SK-N-SH treated with all-trans-retinoic acid at 6 μM for 48 hours (cell line): ENCODE measurements at regions not wholly inside any gene's neighbourhood (a gene's known extent, or its start where the extent isn't known, plus 50 kb on each side); places are given as distances from the start of the nearest gene placed in this dataset.

Experiments used
- ATAC-seq: fragments of 200-7000 bp; cut with Tn5 transposase; 3 replicates; pipeline ENCODE4 v1.9.1; 2020; ENCODE audit warnings: mild to moderate bottlenecking, moderate library complexity
- ARNTL ChIP-seq: fragments of 450-650 bp; formaldehyde crosslinking; IDR thresholded peaks from 2 replicates; pipeline ENCODE4 v1.5.0; 2020; ENCODE audit warnings: low read depth, mild to moderate bottlenecking, moderate library complexity, borderline replicate concordance
- BACH2 ChIP-seq: fragments of 250-450 bp; sonication (Bioruptor Pico); IDR thresholded peaks from 2 replicates; pipeline ENCODE4 v1.9.0; 2021; ENCODE audit warnings: mild to moderate bottlenecking, borderline replicate concordance
- CSDC2 ChIP-seq: fragments of 250-450 bp; sonication (Bioruptor Pico); IDR thresholded peaks from 2 replicates; pipeline ENCODE4 v1.5.0; 2020; ENCODE audit warnings: mild to moderate bottlenecking, moderate library complexity
- ESRRG ChIP-seq: fragments of 250-450 bp; sonication (Bioruptor Pico); IDR thresholded peaks from 2 replicates; pipeline ENCODE4 v1.6.1; 2021; ENCODE audit warnings: mild to moderate bottlenecking
- GLIS3 ChIP-seq: fragments of 250-450 bp; sonication (Bioruptor Pico); IDR thresholded peaks from 2 replicates; pipeline ENCODE4 v1.5.0; 2020; ENCODE audit warnings: mild to moderate bottlenecking, moderate library complexity
- ISL1 ChIP-seq: fragments of 250-450 bp; sonication (Bioruptor Pico); IDR thresholded peaks from 2 replicates; pipeline ENCODE4 v2.1.2; 2022; ENCODE audit warnings: mild to moderate bottlenecking, moderate library complexity
- OSR1 ChIP-seq: fragments of 250-450 bp; sonication (Bioruptor Pico); IDR thresholded peaks from 2 replicates; pipeline ENCODE4 v1.8.0; 2022; ENCODE audit warnings: moderate library complexity, mild to moderate bottlenecking, inconsistent platforms
- PPARA ChIP-seq: fragments of 250-450 bp; sonication (Bioruptor Pico); IDR thresholded peaks from 2 replicates; pipeline ENCODE4 v1.5.0; 2020; ENCODE audit warnings: mild to moderate bottlenecking, borderline replicate concordance
- RARB ChIP-seq: fragments of 250-450 bp; sonication (Bioruptor Pico); IDR thresholded peaks from 2 replicates; pipeline ENCODE4 v1.8.0; 2021; ENCODE audit warnings: mild to moderate bottlenecking, moderate library complexity
- SNAI2 ChIP-seq: fragments of 250-450 bp; sonication (Bioruptor Pico); IDR thresholded peaks from 2 replicates; pipeline ENCODE4 v1.5.0; 2020; ENCODE audit warnings: mild to moderate bottlenecking, moderate library complexity
- TCF4 ChIP-seq: fragments of 250-450 bp; sonication (Bioruptor Pico); IDR thresholded peaks from 2 replicates; pipeline ENCODE4 v1.8.0; 2021; ENCODE audit warnings: mild to moderate bottlenecking, moderate library complexity, borderline replicate concordance
- TOX ChIP-seq: fragments of 250-450 bp; sonication (Bioruptor Pico); IDR thresholded peaks from 2 replicates; pipeline ENCODE4 v1.8.0; 2021; ENCODE audit warnings: mild to moderate bottlenecking, moderate library complexity, borderline replicate concordance
- TSHZ2 ChIP-seq: fragments of 250-450 bp; sonication (Bioruptor Pico); IDR thresholded peaks from 2 replicates; pipeline ENCODE4 v1.5.0; 2020; ENCODE audit warnings: mild to moderate bottlenecking, moderate library complexity
- ZC3H10 ChIP-seq: fragments of 250-450 bp; sonication (Bioruptor Pico); IDR thresholded peaks from 2 replicates; pipeline ENCODE4 v1.5.1; 2021; ENCODE audit warnings: mild to moderate bottlenecking, moderate library complexity
- ZFP3 ChIP-seq: fragments of 250-450 bp; sonication (Bioruptor Pico); IDR thresholded peaks from 2 replicates; pipeline ENCODE4 v1.5.0; 2020; ENCODE audit warnings: mild to moderate bottlenecking, moderate library complexity
- ZFP30 ChIP-seq: fragments of 450-650 bp; formaldehyde crosslinking; IDR thresholded peaks from 2 replicates; pipeline ENCODE4 v1.5.0; 2022; ENCODE audit warnings: mild to moderate bottlenecking, moderate library complexity
- ZNF565 ChIP-seq: fragments of 450-650 bp; formaldehyde crosslinking; conservative IDR thresholded peaks from 2 replicates; pipeline ENCODE4 v1.5.0; 2020; ENCODE audit warnings: low read depth, mild to moderate bottlenecking, moderate library complexity
- ZNF70 ChIP-seq: fragments of 450-650 bp; formaldehyde crosslinking; IDR thresholded peaks from 2 replicates; pipeline ENCODE4 v1.5.0; 2020; ENCODE audit warnings: mild to moderate bottlenecking, moderate library complexity
- ZNF8 ChIP-seq: fragments of 450-650 bp; formaldehyde crosslinking; IDR thresholded peaks from 2 replicates; pipeline ENCODE4 v1.5.0; 2020; ENCODE audit warnings: mild to moderate bottlenecking, moderate library complexity
- TF ChIP-seq, protein P1 (sequence below): fragments of 250-450 bp; sonication (Bioruptor Pico); IDR thresholded peaks from 2 replicates; pipeline ENCODE4 v1.8.0; 2020; ENCODE audit warnings: mild to moderate bottlenecking, moderate library complexity, borderline replicate concordance
- TF ChIP-seq, protein P2 (sequence below): fragments of 250-450 bp; sonication (Bioruptor Pico); IDR thresholded peaks from 2 replicates; pipeline ENCODE4 v1.5.1; 2020; ENCODE audit warnings: low read depth, mild to moderate bottlenecking, moderate library complexity

- TF ChIP-seq, protein P1, sequence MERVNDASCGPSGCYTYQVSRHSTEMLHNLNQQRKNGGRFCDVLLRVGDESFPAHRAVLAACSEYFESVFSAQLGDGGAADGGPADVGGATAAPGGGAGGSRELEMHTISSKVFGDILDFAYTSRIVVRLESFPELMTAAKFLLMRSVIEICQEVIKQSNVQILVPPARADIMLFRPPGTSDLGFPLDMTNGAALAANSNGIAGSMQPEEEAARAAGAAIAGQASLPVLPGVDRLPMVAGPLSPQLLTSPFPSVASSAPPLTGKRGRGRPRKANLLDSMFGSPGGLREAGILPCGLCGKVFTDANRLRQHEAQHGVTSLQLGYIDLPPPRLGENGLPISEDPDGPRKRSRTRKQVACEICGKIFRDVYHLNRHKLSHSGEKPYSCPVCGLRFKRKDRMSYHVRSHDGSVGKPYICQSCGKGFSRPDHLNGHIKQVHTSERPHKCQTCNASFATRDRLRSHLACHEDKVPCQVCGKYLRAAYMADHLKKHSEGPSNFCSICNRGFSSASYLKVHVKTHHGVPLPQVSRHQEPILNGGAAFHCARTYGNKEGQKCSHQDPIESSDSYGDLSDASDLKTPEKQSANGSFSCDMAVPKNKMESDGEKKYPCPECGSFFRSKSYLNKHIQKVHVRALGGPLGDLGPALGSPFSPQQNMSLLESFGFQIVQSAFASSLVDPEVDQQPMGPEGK (CRISPR knock-in tag), result no peak
- TF ChIP-seq CSDC2 (CRISPR knock-in tag), result no peak
- no peak for TF ChIP-seq ZNF70 (CRISPR knock-in tag)
- TF ChIP-seq ISL1, result no peak
Observed at GRCh38 chr13:74795526-74795925, 661.3 kb upstream of the KLF12 start (continued).

GRCh38 chr13:74794582-74794981, 660.4 kb upstream of the KLF12 start:
- ATAC-seq, result no peak
- TF ChIP-seq GLIS3 (no peak), ARNTL (CRISPR knock-in tag) (no peak), TOX (CRISPR knock-in tag) (no peak), SNAI2 (CRISPR knock-in tag) (no peak), RARB (CRISPR knock-in tag) (no peak), ISL1 (no peak), ZNF8 (CRISPR knock-in tag) (no peak), ZC3H10 (no peak), ZNF565 (CRISPR knock-in tag) (no peak), ZFP3 (no peak), ZFP30 (CRISPR knock-in tag) (no peak), CSDC2 (CRISPR knock-in tag) (no peak), BACH2 (CRISPR knock-in tag) (no peak), ZNF70 (CRISPR knock-in tag) (no peak), OSR1 (CRISPR knock-in tag) (no peak), TCF4 (no peak)
- TF ChIP-seq, protein P1 (CRISPR knock-in tag), result no peak

GRCh38 chr13:74794147-74794546, 659.9 kb upstream of the KLF12 start:
- no peak for ATAC-seq
- TF ChIP-seq CSDC2 (CRISPR knock-in tag), result no peak
- no peak for TF ChIP-seq ZFP30 (CRISPR knock-in tag)
- no peak for TF ChIP-seq RARB (CRISPR knock-in tag)
- TF ChIP-seq SNAI2 (CRISPR knock-in tag), result no peak
- TF ChIP-seq ISL1, result no peak
- no peak for TF ChIP-seq TOX (CRISPR knock-in tag)
- TF ChIP-seq TSHZ2 (CRISPR knock-in tag), result no peak
- TF ChIP-seq ZNF565 (CRISPR knock-in tag), result no peak
- no peak for TF ChIP-seq TCF4
- TF ChIP-seq, protein P2, sequence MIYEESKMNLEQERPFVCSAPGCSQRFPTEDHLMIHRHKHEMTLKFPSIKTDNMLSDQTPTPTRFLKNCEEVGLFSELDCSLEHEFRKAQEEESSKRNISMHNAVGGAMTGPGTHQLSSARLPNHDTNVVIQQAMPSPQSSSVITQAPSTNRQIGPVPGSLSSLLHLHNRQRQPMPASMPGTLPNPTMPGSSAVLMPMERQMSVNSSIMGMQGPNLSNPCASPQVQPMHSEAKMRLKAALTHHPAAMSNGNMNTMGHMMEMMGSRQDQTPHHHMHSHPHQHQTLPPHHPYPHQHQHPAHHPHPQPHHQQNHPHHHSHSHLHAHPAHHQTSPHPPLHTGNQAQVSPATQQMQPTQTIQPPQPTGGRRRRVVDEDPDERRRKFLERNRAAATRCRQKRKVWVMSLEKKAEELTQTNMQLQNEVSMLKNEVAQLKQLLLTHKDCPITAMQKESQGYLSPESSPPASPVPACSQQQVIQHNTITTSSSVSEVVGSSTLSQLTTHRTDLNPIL (CRISPR knock-in tag), result no peak
- no peak for TF ChIP-seq OSR1 (CRISPR knock-in tag)
- TF ChIP-seq ZFP3, result no peak
- no peak for TF ChIP-seq ESRRG (CRISPR knock-in tag)
- TF ChIP-seq, protein P1 (CRISPR knock-in tag), result no peak
- no peak for TF ChIP-seq ZNF8 (CRISPR knock-in tag)
- no peak for TF ChIP-seq BACH2 (CRISPR knock-in tag)
- TF ChIP-seq PPARA (CRISPR knock-in tag), result no peak
- TF ChIP-seq, all 23 proteins: peak for 0
